CD4-positive, alpha-beta T cell treated with Interleukin-2 at 100 ng/mL for 4 hours (primary cell): ENCODE measurements at regions not wholly inside any gene's neighbourhood (a gene's known extent, or its start where the extent isn't known, plus 50 kb on each side); places are given as distances from the start of the nearest gene placed in this dataset.
"Not testable (repeated sequence)": the region's sequence is repeated elsewhere in the genome, so short reads cannot be mapped to it uniquely, and the experiment has no call there.

Experiments
- DNase-seq: peaks from one replicate; pipeline ENCODE4 v3.0.0-alpha.2; 2020; ENCODE audit warnings: low spot score

DNA sequence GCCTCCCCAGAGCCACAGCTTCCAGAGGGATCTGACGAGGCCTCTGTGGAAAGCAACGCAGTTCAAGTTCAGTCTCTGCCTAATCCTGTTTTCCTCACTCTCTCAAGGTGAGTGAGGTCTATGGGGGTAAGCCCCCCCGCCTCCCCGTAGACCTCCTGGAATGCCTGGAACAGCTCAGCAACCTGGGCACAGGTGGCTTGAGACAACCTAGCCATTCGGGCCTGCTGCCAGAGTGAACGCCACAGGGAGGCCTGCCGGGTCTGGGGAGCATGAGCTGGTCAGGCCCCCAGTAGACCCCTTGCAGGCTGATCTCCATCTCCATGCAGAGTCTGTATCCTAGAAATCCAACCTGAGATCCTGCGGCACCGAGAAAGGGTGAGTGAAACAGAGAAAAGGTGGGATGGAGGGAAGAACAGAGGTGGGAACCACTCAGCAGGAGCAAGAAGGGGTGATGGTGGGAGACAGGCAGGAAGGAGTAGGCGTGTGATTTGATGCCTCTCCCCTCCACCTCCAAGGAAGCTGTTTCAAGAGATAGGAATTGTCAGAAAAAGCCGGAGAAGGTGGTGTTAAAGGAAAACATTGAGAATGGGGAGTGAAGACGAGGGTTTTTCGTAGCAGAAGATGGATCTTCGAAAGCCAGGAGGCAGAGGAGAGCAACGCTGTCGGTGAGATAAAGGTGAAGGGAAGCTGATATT is 123.1 kb upstream of the PRMT8 start:
- no peak for DNase-seq

DNA sequence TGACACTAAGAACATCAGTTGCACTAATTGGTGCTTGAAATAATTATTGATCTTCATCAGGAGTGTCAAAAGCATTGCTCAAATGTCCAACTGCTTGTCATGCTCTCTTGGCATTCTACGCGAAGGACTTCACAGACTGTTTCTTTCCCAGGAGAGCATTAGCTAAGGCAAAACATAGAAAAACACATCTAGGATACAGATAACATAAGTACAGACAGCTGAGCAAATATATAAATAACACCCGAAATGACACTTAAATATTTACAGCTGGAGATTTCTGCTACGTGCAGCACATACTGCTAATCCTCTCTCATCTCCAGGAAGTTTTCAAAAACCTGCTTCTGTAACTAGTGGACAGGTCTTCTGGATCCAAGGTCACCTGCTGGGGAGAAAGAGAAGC is 120.0 kb upstream of the PRMT8 start:
- DNase-seq = no peak

DNA sequence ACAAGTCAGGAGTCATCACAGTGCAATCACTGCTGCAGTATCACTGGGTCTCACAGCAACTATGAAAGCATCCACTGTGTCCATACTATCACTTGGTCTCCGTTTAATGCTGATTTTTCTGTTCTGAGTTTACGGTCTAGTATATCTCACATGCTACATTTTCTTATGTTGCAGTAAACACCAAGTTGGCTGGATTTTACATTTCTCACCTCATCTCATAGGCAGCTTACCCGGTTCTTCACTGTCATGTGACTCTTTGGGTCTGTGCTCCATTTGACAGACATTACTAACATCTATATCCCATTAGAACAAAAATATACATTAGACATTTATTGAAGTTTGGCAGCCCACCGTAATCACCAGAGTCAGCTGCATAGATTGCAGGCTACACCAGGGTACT is 115.7 kb upstream of the PRMT8 start:
- no peak for DNase-seq

DNA sequence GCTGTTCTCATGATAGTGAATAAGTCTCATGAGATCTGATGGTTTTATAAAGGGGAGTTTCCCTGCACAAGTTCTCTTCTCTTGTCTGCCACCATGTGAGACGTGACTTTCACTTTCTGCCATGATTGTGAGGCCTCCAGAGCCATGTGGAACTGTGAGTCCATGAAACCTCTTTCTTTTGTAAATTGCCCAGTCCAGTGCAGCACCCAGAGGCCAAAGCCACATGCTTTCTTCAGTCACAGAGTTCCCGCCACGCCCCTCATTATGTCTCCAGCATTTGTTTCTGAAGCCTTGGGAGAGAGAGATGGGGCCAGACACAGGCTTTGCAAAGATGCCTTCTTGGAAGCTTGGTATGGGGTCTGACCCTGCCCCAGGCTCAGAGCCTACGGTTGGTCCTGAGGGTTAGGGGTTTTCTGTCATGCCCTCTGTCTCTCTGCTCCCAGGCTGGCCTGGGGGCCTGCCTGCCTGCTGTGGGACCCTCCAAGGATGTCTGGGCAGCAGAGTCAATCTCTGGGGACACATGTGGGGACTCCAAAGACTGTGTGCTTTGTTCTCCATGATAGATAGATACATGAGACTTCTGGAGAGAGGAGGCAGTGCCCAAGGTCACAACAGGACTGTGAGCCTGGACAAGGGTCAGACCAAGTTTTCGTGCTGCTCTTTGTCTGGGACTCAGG is 114.1 kb upstream of the PRMT8 start:
- no peak for DNase-seq

DNA sequence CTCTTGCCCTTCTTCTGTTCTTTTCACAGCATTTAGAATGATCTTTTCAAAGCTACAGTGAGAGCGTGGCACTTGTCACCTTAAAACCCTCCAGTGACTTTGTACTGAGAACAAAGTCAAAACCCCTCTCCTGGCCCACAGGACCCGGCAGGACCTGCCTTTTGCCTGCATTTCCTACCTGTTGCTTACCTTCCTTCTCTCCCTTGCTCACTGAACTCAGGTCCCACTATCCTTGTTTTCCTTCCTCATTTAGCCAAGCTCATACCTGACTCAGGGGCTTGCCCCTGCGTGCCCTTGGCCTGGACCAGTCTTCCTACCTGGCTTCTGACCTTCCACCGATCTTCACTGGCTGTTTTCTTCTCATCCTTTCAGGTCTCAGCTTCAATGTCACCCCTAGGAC is 112.3 kb upstream of the PRMT8 start:
- no peak for DNase-seq

DNA sequence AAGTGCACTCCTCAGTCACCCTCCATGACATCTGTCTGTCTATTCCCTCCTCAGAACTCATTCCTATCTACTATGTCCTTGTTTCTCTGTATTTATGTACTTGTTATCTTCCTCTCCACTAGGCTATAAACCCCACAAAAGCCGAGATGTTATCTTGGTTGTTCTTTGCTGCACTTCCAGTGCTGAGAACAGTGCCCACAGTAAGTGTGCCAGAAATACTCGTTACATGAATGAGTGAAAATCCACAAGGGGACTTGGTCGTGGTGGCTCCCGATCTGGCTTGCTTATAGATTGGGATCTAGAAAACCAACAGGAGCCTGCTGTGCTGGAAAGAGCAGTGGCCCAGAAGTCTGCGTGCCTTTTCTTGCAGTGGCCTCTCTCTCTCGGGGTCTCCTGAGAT is 111.9 kb upstream of the PRMT8 start:
- no peak for DNase-seq

DNA sequence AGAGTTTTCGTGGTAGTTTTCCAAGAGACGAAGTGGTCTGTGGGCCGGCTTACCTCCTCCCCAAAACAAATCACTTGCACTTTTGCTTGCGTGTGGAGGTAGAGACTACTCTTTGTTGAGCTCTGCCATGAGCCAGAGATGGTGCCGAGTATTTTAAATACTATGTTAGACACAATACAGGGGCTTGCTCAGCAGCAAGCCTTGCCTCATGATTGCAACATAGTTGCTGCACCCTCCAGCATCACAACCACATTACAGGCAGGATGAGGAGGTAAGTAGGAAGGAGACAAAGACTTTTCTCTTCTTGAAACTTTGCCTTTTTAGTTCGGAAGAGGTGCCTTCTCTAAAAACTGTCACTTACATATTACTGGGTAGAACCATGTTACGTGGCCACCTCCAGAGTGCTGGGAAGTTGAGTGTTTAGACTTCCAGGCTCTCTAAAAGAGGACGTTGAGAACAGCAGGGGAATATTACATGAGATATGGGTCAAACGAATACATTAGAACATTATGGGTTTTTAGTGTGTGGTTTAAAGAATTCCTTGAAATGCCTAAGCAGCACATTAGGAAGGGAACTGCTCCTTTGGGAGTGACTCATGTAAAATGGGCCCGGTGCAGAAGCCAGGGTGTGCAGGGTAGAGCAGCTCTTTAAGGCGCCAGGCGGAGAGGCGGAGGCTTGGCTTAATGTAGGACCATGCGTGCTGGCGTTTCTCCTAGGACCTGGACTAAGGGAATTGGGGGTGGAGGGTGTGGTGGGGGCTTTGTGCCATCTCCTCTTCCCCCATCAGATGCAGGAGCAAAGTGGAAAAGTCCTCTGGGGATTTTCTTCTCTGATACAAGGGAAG is 110.6 kb upstream of the PRMT8 start:
- no peak for DNase-seq

DNA sequence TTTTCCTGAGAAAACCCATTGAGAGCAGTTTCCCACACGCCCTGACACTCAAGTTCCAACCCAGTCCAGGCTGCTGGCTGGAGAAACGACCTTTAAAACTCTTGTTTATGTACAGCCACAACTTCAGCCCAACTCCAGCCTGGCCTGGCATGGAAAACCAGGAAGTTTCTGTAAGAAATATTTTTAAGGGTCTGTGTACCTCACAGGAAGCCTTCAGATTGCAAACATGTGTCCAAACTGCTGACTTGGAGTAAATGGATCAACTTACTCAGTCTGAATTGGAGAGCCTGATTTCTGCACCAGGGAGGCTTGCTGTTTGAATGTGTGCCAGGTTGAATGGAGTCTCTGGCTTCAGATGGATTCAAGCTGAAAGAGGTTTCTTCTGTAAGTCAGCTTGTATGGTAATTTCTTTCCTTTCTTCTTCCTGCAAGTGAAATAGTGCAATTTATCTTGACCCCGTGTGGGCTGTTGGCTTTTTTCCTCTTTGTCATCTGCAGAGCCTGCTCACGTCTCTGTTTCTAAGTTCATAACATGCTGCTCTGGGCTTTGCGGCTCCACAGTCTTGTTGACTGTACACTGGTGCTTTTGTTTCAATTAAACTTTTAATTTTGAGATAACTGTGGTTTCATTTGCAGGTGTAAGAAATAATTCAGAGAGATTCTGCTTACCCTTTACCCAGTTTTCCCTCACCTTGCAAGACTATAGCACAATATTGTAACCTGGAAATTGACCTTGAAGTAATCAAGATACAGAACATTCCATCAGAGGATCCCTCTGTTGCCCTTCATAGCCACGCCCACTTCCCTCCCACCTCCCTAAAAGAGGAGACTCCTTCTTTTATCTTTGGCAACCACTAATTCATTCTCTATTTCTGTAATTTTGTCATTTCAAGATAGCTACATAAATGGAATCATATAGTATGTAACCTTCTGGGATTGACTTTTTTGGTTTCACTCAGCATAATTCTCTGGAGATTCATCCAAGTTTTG is 109.7 kb upstream of the PRMT8 start:
- DNase-seq = no peak

DNA sequence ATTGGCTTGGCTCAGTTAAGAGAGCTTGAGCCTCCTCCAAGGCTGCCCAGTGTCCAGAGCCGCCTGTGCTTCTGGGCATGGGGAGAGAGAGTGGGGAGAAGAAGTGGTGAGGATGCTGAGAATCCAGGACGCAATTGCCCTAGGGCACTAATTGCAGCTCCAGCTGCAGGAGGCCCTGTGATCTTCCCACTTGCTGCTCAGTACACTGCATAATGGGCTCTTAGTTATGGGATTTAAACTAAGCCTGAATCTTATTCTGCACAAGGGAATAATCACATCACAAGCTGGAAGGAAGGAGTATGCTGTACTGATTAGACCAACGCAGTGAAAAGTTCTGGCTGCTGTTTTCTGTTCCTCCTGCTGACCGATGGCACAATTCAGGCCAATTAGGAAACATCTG is 101.0 kb upstream of the PRMT8 start:
- no peak for DNase-seq

DNA sequence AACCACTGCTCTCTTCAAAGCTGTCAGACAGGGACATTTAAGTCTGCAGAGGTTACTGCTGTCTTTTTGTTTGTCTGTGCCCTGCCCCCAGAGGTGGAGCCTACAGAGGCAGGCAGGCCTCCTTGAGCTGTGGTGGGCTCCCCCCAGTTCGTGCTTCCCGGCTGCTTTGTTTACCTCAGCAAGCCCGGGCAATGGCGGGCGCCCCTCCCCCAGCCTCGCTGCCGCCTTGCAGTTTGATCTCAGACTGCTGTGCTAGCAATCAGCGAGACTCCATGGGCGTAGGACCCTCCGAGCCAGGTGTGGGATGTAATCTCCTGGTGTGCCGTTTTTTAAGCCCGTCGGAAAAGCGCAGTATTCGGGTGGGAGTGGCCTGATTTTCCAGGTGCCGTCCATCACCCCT is 93.4 kb upstream of the PRMT8 start:
- DNase-seq = not testable (repeated sequence)

DNA sequence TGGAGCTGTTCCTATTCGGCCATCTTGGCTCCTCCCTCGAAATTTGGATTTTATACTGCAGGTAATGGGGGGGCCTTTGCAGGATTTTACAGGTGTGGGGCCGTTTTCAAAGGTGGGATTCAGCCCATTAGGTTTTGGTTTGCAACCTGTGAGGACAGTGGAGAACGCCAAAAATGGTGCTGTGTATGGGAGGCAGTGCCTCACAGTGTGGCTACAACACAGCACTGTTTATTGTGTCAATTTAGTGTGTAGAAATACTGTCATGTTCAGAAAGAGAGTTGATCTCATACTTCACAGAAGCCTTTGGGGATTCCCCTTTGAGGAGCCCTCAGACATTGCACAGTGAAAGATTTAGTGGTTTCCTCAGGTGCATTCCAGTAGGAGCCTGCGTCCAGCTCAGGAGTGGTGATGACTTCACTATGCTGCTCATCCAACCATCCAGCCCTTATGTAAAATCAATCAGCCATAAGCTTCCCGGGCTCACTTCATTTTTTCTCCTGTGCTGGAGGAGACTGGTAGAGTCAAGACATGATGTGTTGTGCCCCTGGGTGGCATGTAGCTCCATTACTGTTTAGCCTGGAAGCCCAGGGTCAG is 92.7 kb upstream of the PRMT8 start:
- DNase-seq = no peak

DNA sequence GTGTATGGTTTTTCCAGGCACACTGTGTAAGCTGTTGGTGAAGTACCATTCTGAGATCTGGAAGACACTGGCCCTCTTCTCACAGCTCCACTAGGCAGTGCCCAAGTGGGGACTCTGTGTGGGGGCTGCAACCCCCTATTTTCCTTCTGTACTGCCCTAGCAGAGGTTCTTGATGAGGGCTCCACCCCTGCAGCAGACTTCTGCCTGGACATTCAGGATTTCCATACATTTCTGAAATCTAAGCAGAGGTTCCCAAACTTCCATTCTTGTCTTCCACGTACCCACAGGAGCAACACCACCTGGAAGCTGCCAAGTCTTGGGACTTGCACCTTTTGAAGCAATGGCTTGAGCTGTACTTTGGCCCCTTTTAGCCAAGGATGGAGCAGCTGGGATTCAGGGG is 85.2 kb upstream of the PRMT8 start:
- no peak for DNase-seq

DNA sequence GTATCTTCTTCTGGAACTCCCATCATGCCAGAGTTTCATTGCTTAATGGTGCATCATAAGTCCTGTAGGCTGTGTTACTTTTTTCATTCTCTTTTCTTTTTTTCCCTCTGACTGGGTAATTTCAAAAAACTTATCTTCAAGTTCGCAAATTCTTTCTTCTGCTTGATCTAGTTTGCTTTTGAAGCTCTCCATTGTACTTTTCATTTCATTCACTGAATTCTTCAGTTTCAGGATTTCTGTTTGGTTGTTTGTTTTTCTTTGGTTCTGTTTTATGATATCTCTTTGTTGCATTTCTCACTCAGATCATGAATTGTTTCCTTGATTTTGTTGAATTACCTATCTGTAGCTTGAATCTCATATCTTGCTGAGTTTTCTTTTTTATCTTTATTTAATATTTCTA is 83.3 kb upstream of the PRMT8 start:
- DNase-seq = no peak

DNA sequence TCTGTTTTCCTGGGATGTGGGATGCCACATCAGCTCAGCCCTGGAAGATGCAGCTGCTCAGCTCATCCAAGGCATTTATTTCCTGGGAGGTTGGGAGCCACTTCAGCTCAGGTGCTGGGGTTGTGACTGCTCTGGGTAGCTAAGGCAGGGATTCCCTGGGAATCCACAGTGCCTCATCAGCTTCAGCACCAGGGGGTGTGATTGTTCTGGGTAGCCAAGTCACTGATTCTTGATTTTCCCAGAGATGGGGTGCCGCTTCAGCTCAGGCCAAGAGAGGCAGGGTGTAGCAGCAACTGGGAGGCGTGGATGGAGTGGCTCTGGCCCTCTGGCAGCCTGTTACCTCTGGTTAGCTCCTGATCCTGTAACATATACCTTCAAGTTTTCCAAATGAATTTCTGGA is 81.3 kb upstream of the PRMT8 start:
- no peak for DNase-seq

DNA sequence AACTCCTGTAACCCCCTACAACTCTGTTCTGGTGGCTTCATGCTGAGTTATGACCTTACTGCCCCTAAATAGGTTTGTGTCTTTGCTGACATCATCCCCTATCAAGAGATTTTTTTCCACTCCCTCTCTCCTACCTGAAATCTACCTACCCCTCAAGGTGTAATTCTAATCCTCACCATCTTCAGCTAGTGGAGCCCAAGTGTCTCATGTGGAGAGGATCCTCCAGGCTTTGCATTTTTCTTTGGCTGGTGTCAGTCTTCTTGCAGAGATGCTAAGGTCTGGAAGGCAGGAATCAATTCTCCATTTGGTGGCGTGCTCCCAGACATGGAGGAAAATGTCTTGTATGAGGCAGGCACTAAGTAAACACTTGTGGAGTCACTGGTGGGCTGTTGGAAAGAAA is 74.8 kb upstream of the PRMT8 start:
- no peak for DNase-seq

DNA sequence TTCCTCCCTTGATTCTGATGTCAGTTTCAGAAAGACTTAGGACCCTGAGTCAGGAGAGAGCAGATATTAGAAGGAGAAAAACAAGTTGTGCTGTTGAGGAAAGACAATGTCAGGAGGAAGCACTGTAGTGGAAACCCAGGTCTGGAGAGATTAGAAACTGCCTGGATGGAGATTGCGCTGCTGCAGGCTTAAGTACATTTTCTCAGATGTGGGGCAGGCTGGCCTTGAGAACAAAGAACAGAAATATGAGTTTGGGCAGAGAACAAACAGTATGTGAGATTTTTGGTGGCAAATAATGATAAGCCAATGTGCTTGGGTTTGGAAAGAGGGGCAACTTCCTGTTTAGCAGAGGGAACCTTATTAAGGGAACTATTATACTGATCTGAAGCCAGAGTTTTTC is 74.3 kb upstream of the PRMT8 start:
- DNase-seq = no peak

DNA sequence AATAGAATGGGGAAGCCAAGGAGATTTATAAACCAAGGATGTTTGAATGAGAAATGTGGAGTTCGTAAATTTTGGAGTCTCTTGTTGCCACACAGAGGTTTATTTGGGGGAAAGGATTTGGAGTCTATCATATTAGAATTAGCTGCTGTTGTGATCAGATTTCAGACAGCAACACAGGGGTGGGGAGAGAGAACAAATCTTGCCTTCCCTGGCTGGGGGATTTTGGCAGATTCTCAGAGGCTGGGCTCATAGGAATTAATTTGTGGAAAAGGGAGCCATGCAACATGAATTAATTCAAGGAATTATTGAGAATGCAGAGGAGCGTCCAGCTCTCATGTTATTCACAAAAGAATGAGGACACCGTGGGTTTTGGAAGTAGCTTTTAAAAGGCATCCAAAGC is 73.9 kb upstream of the PRMT8 start:
- no peak for DNase-seq

DNA sequence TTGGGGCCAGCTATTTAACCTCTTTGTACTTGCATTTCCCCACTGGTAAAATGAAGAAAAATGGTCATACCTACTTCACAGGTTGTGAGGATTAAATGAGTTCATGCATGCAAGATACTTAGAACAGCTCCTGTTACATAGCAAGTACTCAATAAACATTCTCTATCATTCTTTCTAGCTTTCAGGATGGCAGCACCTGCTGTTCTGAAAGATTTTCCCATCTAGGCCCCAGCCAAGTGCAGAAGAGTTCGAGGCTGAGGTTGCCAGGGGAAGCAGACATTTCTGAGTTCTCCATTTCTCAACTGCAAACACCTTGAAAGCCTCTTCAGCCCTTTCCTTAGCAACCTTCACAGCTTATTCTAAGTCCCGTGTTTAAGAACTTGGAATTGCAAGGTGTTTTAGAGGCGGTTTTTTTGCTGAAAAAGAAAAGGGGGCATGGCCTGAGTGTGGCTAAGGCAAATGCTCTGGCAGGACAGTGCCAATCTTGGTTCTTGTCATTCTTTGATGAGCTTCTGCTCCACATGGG is 73.0 kb upstream of the PRMT8 start:
- no peak for DNase-seq

DNA sequence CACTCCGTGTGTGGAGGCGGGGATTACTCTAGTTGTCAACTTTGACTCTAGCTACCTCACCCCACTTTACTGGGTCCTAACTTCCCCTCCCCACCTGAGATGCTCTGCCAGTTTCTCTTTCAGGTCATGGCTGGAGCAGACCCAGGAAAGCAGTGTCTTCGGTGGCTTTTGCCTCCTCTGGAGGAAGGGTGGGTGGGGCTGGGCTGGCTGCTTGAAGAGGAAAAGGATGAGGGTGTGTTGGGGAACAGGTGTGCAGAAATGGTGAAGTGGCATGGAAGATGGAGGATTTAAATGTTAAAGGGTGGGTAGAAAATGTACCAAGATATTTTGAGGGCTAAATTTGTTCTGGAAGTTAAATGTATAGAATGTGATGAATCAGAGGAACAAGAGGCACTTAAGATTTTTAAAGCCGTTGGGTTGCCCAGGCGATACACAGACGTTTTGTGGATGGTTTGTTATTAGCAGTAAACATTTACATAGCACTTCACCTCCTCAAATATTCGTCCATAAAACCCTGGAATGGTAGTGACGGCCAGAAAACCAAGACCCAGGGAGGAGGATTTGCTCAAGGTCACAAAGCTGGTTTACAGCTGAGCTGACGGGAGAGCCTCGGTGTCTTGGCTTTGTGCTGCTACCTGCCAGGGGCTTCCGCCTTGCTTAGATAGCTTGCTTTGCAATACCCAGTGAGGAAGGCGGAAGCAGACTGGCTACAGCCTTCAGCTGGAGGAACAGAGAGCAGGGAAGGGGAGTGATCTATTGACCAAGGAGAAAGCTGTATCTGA is 72.2 kb upstream of the PRMT8 start:
- no peak for DNase-seq

DNA sequence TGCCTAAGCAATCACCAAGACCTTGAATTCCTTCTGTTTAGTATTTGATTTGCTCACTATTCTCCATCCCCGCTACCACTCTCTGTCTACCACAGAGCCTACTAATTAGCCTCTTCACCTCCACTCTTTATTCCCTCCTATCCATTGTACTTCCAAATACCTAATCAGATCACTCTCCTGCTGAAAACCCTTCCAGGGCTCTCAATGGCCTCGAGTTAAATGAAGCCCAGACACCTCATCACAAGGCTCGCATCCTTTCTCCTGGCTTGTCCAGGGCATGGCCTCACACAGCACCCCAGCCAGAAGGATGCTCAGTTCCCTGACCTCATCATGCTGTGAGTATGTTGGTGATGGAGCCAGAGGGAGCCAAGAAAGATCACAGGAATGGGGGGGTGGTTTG is 71.4 kb upstream of the PRMT8 start:
- DNase-seq = no peak

DNA sequence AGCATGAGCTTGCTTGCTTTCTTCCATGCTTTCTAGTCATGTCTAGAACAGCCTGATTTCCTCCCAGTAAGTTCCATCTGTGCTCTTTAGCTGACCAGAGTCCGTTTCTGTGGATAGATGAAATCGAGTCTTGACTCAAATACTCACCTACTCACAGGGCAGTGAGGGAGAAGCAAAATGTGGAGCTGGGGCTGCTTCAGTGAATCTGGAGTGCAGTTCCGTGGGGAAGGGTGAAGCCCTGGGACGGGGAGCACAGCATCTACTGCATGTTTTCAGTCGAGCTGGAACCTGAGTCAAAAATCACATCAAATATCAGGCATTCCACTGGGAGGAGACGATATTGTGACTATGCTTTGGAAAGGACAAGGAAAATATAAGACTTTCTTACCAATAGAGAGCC is 70.3 kb upstream of the PRMT8 start:
- DNase-seq = no peak
